GM10266 (cell line): ENCODE measurements at regions not wholly inside any gene's neighbourhood (a gene's known extent, or its start where the extent isn't known, plus 50 kb on each side); places are given as distances from the start of the nearest gene placed in this dataset.

Source experiments
- DNase-seq: peaks from one replicate; pipeline ENCODE4 v3.0.0; 2012; ENCODE audit errors: extremely low spot score
- TF ChIP-seq, protein P1 (sequence below): IDR thresholded peaks from 2 replicates; pipeline ENCODE4 v1.5.1; 2012; ENCODE audit warnings: mild to moderate bottlenecking, low read depth; ENCODE audit not compliant: control insufficient read depth, insufficient read depth; ENCODE audit errors: missing control alignments

DNA sequence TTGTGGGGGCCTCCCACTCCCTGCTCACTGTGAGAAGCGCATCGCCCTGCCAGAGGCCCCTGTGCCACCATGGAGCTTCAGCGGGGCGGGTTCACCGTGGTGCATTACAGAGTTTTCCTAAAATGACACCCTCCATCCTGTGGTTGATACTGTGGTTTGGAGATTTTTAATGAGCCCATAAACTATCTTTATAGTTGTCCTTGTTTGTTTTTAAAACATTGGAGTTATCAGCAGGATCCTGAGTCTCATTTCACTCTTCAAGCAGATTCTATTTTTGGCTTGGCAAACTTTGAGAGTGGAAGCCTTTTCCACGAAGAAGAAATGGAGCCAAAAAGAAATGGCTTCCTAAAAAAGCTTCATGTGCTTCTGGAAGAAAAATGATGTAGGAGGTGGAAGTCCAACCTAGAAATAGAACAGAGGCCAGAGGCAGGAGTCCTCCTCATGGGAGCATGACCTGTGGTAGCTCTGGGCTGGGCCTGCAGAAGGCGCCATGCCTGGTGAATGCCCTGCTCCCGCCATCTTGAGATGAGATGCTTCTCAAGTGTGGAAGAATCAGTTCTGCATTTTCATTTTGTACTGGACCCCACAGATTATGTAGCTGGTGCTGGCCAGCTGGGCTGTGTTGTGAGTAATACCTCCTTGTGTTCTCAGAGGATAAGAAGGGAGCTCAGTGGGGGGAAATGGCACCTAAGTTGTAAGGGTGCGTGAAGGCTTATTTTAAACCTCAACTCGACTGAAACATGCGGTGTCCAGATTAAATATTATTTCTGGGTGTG lies 79.0 kb upstream of the RAI14 start:
- TF ChIP-seq, protein P1, sequence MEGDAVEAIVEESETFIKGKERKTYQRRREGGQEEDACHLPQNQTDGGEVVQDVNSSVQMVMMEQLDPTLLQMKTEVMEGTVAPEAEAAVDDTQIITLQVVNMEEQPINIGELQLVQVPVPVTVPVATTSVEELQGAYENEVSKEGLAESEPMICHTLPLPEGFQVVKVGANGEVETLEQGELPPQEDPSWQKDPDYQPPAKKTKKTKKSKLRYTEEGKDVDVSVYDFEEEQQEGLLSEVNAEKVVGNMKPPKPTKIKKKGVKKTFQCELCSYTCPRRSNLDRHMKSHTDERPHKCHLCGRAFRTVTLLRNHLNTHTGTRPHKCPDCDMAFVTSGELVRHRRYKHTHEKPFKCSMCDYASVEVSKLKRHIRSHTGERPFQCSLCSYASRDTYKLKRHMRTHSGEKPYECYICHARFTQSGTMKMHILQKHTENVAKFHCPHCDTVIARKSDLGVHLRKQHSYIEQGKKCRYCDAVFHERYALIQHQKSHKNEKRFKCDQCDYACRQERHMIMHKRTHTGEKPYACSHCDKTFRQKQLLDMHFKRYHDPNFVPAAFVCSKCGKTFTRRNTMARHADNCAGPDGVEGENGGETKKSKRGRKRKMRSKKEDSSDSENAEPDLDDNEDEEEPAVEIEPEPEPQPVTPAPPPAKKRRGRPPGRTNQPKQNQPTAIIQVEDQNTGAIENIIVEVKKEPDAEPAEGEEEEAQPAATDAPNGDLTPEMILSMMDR, result no peak
- DNase-seq, result no peak

DNA sequence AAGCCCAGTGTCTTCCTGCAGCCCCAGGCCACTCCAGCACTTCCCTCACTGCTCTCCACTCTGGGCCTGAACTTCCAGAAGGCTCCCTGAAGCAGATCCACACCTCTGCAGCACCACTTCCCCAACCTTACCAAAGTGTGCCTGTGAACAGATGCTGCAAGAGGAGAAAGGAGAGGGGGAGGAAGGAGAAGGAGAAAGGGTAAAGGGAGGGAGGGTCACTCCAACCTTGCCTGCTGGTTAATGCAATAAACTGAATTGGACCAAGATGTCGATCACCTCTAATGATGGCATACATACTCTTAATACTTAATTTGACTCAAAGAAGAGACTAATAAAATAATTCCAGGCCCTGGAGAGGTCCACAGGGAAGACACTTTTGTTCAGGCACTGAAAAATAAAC lies 77.2 kb upstream of the RAI14 start:
- TF ChIP-seq, protein P1, result no peak
- DNase-seq, result no peak

DNA sequence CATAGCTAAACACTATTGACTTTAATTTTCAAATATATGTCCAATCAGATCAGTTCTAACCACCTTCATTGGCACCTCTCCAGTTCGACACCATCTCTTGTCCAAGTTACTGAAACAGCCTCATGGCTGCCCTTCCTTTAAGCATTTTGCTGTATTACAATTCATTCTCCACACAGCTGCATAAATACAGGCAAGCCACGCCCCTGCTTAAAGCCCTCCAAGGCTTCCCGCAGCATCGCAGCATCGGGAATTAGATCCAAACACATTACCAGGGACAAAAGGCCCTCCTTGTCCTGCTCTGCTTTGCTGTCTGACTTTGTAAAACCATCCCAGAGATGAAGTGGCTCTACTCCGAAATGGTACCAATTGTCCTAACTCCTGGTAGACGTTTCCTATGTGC lies 75.1 kb upstream of the RAI14 start:
- TF ChIP-seq, protein P1, result no peak
- no peak for DNase-seq

DNA sequence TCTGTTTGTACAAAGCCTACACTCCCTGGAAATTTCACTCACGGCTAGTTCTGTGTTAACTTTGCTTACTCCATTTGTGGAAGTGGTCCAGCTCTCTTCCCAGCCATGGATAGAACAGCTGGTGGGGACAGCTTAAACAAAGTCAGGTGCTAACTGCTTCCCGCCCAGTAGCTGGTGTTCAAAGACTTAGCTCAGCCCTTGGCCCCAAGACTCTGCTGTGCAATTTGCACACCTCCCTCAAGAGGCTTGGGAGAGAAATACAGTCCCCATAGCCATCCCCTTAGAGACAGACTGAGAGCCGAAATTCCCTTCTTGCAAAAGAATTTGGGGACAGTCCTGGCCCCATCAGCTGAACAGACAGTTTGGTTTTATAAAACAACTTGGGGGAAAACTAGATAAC lies 73.8 kb upstream of the RAI14 start:
- no peak for DNase-seq

DNA sequence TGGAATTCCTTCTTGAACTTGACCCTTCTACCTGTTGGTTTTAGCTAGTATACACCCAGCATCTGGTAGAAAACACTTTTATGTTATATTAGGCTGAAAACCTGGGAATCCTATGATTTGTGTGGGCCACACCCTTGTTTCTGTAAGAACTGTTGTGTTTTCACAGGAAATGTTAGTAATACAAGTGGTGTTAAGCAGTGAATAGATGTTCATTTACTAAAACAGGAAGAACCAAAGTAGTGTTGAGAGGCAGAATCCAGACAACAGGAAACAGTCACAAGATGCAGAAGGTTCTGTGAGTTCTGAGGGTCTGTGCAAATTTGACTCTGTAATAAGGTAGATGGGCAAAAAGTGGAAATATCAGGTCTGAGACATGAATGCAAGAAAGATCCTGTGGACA lies 73.0 kb upstream of the RAI14 start:
- DNase-seq, result no peak
- TF ChIP-seq, protein P1, result no peak

More for the DNA sequence above, 73.8 kb upstream of the RAI14 start:
- TF ChIP-seq, protein P1, result no peak

DNA sequence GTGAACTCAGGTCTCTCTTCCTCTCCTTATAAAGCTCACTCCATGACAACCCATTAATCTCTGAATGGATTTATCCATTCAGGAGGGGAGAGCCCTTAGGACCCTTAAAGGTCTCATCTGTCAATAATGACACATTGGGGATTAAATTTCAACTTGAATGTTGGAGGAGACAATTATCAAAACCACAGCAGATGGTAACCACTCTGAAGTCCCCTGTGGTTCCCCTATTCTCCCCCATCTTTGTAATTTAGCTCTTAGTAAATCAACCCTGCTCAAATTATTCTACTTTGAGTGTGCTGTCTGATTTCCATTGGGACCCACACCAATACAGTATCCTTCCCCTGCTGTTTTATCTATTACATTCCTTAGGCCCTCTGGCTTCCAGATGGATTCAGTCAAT lies 72.0 kb upstream of the RAI14 start:
- no peak for DNase-seq
- TF ChIP-seq, protein P1, result no peak

DNA sequence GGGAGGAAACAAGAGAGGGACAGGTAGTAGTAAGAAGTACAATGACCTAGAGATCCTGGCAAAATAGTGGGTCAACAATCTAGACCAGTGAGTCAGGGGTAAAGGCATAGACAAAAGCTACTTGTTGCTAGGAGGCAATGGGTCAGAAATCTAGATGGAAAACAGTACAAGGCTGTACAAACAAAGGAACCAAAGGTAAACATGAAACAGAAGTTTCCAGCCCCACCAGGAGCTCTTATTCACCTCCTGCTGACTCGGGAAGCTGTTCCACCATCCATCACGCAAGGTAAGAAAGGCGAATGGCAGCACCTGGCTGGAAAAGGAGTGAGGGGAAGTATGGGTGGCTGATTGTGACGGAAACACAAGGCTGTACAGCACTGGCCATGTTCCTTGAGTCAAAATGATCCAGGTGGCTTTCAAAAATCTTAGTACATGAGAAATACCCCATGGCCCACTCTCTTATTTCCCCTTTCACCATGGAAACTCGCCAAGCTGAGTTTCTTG lies 70.5 kb upstream of the RAI14 start:
- no peak for DNase-seq

More for the DNA sequence above, 70.5 kb upstream of the RAI14 start:
- TF ChIP-seq, protein P1, result no peak
